ENCODE measurements at regions not wholly inside any gene's neighbourhood (a gene's known extent, or its start where the extent isn't known, plus 50 kb on each side); places are given as distances from the start of the nearest gene placed in this dataset.

DNA sequence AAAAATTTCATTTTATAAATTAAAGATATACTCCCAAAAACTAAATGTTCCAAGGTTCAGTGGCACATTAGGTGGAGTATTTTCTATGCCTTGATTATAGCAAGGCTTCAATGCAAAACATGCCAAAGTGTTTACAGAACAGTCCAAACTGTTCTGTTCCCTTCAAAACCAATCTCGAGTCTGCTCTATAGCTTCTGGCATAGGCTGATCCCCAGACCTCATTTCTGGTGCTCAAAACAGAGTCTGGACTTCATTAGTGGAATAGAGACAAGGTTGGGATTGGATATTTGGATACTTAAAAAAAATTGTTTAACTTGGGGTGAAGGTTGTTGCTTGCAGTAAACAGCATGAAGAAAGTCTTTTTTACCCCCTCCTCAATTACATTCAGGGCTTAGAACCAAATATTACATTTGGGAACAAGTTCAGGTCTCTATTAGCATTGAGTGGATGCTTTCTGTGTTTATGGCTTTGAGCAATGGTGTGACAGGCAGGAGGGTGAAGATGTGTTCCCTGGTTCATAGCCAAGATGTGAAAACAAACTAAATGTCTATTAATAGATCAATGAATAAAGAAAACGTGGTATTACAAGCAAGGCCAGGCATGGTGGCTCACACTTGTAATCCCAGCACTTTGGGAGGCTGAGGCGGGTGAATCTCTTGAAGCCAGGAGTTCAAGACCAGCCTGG, 208.1 kb upstream of the RND3 start:
- intact Hi-C loops (cut with micrococcal nuclease) (no loop called here), dilution Hi-C loops (cut with MboI; ENCODE audit: extremely low pct_ligation_motif_present, low sequenced_read_pairs) (no loop called here)
- DNase-seq (ENCODE audit: low read depth, low spot score) (no peak), FAIRE-seq (no peak)
- Histone ChIP-seq H3K79me2 (ENCODE audit: control insufficient read depth, insufficient read depth, low read length) (no peaks in the 10 kb centered on the region), H3K9ac (replicated peaks; ENCODE audit: extremely low read depth, insufficient read depth, low read length) (no peak overlapping the region), H3K9me3 (replicated peaks; ENCODE audit: control insufficient read depth, insufficient read depth, low read length) (no peaks in the 10 kb centered on the region), H3K27me3 (ENCODE audit: control insufficient read depth in 2 of 2, insufficient read depth in 2 of 2, low read length in 2 of 2) (no peaks in the 10 kb centered on the region), H3K4me2 (ENCODE audit: insufficient read depth, low read length) (no peak overlapping the region), H3K9me1 (replicated peaks; ENCODE audit: control insufficient read depth, extremely low read depth, insufficient read depth, low read length) (no peaks in the 10 kb centered on the region), H3K4me3 (replicated peaks in 1 of 3; ENCODE audit: insufficient read depth in 1 of 3, low read depth in 1 of 3, low read length in 3 of 3) (no peak overlapping the region), H3K27ac (ENCODE audit: insufficient read depth, low read depth, low read length) (no peak overlapping the region), H3K4me1 (ENCODE audit: control insufficient read depth, extremely low read depth, insufficient read depth, low read length) (no peaks in the 10 kb centered on the region), H2AFZ (ENCODE audit: low read depth, low read length) (no peak overlapping the region), H4K20me1 (replicated peaks; ENCODE audit: control insufficient read depth, extremely low read depth, insufficient read depth, low read length) (no peaks in the 10 kb centered on the region), H3K36me3 (ENCODE audit: control insufficient read depth in 2 of 2, extremely low read depth in 1 of 2, insufficient read depth in 2 of 2, low read length in 2 of 2) (no peaks in the 10 kb centered on the region)
- CTCF ChIA-PET, result no interaction called here
- BruUV-seq (replicated peaks), result no TSS peak
- TF ChIP-seq, protein P1, sequence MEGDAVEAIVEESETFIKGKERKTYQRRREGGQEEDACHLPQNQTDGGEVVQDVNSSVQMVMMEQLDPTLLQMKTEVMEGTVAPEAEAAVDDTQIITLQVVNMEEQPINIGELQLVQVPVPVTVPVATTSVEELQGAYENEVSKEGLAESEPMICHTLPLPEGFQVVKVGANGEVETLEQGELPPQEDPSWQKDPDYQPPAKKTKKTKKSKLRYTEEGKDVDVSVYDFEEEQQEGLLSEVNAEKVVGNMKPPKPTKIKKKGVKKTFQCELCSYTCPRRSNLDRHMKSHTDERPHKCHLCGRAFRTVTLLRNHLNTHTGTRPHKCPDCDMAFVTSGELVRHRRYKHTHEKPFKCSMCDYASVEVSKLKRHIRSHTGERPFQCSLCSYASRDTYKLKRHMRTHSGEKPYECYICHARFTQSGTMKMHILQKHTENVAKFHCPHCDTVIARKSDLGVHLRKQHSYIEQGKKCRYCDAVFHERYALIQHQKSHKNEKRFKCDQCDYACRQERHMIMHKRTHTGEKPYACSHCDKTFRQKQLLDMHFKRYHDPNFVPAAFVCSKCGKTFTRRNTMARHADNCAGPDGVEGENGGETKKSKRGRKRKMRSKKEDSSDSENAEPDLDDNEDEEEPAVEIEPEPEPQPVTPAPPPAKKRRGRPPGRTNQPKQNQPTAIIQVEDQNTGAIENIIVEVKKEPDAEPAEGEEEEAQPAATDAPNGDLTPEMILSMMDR (IDR thresholded peaks at IDR 0.05; ENCODE audit: extremely low read depth in 1 of 2, insufficient read depth in 1 of 2, low read depth in 1 of 2, low read length in 2 of 2), result no peak
- TF ChIP-seq FOS (IDR thresholded peaks at IDR 0.05; ENCODE audit: borderline replicate concordance, insufficient read depth, low read length), result no peak
- no peak for TF ChIP-seq POLR2AphosphoS5 (IDR thresholded peaks at IDR 0.05; ENCODE audit: insufficient read depth, low read depth, low read length)
- no peak for TF ChIP-seq POLR2A (IDR thresholded peaks at IDR 0.05; ENCODE audit: low read depth, low read length)
- no peak for TF ChIP-seq GATA2 (IDR thresholded peaks at IDR 0.05; ENCODE audit: insufficient read depth, insufficient read length, low read depth, low read length)
- no peak for TF ChIP-seq JUN (IDR thresholded peaks at IDR 0.05; ENCODE audit: borderline replicate concordance, insufficient read depth, insufficient read length, low read depth)
- TF ChIP-seq MYC (IDR thresholded peaks at IDR 0.05; ENCODE audit: low read depth, low read length), result no peak
- no peak for TF ChIP-seq EZH2 (IDR thresholded peaks at IDR 0.05; ENCODE audit: borderline replicate concordance, low read depth, low read length, severe bottlenecking)
- TF ChIP-seq, protein P2, sequence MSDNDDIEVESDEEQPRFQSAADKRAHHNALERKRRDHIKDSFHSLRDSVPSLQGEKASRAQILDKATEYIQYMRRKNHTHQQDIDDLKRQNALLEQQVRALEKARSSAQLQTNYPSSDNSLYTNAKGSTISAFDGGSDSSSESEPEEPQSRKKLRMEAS (IDR thresholded peaks at IDR 0.05; ENCODE audit: insufficient read depth, insufficient read length), result no peak
- POLR2A ChIA-PET, result no interaction called here

All from endothelial cell of umbilical vein (primary cell).